ENCODE measurements at regions not wholly inside any gene's neighbourhood (a gene's known extent, or its start where the extent isn't known, plus 50 kb on each side); places are given as distances from the start of the nearest gene placed in this dataset.

DNA sequence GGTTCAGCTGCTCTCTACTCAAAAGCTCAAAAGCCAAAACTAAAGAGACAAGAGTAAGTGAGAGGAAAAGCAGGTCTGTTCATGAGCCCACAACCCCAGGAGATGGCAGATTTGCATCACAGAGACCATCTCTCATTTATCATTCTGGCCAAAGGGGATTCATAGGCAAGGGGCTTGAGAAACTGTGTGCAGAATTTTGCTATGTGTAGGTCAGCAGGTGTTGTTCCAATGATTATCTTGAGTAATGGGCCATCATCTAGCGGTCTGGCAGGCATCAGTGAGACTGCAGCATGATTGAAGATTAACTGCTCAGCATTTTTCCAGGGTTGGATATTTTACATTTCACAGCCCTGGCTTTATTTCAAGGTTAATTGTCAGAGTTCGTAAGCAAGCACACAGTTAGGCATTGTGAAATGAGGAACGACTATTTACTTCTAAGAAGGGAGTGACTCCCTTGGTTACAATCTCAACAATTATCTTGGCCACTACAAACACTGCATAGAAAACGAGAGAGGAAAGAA lies 1204.6 kb upstream of the TMPRSS15 start:
- no peak overlapping the region for H3K4me3 ChIP-seq (ENCODE audit: low read length)
- DNase-seq (ENCODE audit: low read depth), result peak; percentile 4
- TF ChIP-seq, protein P1, sequence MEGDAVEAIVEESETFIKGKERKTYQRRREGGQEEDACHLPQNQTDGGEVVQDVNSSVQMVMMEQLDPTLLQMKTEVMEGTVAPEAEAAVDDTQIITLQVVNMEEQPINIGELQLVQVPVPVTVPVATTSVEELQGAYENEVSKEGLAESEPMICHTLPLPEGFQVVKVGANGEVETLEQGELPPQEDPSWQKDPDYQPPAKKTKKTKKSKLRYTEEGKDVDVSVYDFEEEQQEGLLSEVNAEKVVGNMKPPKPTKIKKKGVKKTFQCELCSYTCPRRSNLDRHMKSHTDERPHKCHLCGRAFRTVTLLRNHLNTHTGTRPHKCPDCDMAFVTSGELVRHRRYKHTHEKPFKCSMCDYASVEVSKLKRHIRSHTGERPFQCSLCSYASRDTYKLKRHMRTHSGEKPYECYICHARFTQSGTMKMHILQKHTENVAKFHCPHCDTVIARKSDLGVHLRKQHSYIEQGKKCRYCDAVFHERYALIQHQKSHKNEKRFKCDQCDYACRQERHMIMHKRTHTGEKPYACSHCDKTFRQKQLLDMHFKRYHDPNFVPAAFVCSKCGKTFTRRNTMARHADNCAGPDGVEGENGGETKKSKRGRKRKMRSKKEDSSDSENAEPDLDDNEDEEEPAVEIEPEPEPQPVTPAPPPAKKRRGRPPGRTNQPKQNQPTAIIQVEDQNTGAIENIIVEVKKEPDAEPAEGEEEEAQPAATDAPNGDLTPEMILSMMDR (conservative IDR thresholded peaks at IDR 0.05; ENCODE audit: low read depth, low read length), result no peak

DNA sequence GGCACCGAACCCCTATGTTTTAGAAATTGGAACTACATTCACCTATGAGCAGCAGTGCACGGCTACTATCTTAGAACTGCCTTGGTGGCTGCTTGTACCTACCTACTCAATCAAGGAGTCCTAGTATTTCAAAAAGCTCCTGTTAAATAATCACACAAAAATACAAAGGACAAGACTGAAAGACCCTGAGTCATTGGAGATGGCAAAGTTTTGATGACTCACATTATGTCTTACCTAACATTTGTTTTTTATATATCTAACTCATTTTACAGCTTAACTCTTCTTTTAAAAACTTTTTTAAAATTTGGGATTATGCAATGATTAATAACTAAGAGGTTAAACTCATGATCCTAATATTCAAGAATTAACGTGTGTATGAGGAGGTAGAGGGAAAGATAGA lies 1206.0 kb upstream of the TMPRSS15 start:
- H3K4me3 ChIP-seq (ENCODE audit: low read length), result no peak overlapping the region
- DNase-seq (ENCODE audit: low read depth), result no peak
- TF ChIP-seq, protein P1 (conservative IDR thresholded peaks at IDR 0.05; ENCODE audit: low read depth, low read length), result no peak

DNA sequence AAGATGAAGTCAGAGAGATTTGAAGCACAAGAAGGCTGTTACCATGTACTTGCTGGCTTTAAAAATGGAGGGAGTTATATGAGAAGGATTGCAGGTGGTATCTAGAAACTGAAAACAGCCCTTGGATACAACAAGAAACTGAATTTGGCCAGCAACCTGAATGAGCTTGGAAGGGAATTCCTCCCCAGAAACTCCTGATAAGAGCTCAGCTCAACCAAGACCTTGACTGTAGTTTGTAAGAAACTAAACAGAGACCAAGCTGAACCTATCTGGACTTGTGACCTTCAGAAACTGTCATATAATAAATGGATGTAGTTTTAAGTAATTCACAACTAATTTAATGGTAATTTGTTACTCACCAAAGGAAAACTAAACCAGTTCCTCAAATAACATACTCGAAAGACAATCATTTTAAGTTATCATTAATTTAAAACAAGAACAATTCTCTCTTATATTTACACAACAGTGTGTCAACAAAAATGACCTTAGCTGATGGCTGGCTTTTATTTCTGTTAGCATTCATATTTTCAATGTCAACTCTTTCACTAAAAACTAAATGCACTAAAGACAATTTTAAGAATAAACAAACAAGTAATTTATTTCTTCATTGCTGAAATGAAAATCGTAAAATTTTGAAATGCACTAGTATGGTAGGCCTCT lies 1218.4 kb upstream of the TMPRSS15 start:
- TF ChIP-seq, protein P1 (conservative IDR thresholded peaks at IDR 0.05; ENCODE audit: low read depth, low read length), result no peak
- no peak for DNase-seq (ENCODE audit: low read depth)

DNA sequence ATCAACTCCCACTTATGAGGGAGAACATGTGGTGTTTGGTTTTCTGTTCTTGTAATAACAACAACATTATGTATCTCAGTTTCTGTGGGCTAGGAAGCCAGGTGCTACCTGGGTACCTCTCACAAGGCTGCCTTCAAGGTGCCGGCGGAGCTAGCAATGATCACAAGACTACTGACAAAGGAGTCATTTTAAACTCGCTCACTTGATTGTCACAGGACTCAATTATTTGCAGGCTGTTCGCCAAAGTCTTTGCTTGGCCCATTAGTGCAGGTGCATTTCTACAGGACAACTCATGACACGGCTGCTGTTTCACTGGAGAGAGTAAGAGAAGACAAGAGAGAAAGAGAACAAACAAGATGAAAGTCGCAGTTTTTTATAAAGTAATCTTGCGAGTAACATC lies 1237.4 kb upstream of the TMPRSS15 start:
- no peak for DNase-seq (ENCODE audit: low read depth)
- H3K4me3 ChIP-seq (ENCODE audit: low read length), result no peak overlapping the region
- TF ChIP-seq, protein P1 (conservative IDR thresholded peaks at IDR 0.05; ENCODE audit: low read depth, low read length), result no peak

More for the DNA sequence above, 1218.4 kb upstream of the TMPRSS15 start:
- no peak overlapping the region for H3K4me3 ChIP-seq (ENCODE audit: low read length)

DNA sequence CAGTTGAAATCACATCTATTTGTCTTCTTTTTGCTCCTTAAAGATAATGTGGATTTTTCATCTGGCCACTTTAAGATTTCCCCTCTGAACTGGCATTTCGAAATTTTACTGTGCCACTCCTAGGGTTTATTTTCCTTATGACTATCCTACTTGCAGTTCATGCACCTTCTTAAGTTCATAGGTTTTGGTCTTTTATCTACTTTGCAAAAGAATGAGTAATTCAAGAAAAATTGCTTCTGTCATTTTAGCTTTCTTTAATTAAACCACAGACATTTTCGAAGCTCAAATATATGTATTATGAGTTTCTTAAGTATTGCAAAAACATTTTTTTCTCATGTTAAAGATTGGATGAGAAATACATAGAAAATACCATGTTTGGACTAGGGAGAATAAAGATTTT lies 1244.8 kb upstream of the TMPRSS15 start:
- no peak overlapping the region for H3K4me3 ChIP-seq (ENCODE audit: low read length)
- no peak for DNase-seq (ENCODE audit: low read depth)
- TF ChIP-seq, protein P1 (conservative IDR thresholded peaks at IDR 0.05; ENCODE audit: low read depth, low read length), result no peak

DNA sequence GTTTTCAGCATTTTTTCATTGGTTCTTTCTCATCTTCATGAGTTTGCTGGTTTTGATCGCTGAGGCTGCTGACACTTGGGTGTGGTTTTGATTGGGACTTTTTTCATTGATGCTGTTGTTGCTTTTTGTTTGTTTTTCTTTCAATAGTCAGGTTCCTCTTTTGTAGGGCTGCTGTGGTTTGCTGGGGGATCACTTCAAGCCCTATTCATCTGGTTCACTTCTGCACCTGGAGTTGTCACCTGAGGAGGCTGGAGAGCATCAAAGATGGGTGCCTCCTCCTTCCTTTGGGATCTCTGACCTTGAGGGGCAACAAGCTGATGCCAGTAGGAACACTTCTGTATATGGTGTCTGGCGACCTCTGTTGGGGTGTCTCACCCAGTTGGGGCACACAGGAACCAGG lies 1279.9 kb upstream of the TMPRSS15 start:
- no peak for DNase-seq (ENCODE audit: low read depth)
- no peak overlapping the region for H3K4me3 ChIP-seq (ENCODE audit: low read length)
- TF ChIP-seq, protein P1 (conservative IDR thresholded peaks at IDR 0.05; ENCODE audit: low read depth, low read length), result no peak

DNA sequence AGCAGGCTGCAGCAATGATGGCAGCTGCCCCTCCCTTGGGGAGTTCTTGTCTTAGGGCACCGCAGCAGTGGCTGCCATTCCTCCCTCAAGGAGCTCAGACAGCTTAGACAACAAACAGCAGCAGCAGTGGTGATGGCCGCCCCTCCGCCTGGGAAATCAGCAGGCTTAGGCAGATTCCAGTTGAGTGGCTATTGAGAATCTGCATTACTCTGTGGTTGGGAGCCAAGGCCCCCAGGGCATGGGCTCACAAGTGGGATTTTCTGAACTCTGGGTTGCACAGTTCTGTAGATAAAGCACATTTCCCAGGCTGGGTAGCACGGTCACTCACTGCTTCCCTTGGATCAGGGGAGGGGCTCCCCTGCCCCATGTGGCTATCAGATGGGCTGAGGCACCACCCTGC lies 1280.7 kb upstream of the TMPRSS15 start:
- TF ChIP-seq, protein P1 (conservative IDR thresholded peaks at IDR 0.05; ENCODE audit: low read depth, low read length), result no peak
- DNase-seq (ENCODE audit: low read depth), result no peak
- H3K4me3 ChIP-seq (ENCODE audit: low read length), result no peak overlapping the region
